Subcutaneous abdominal adipose tissue (tissue), 5 donors: ENCODE measurements at regions not wholly inside any gene's neighbourhood (a gene's known extent, or its start where the extent isn't known, plus 50 kb on each side); places are given as distances from the start of the nearest gene placed in this dataset.
"Not testable (repeated sequence)": the region's sequence is repeated elsewhere in the genome, so short reads cannot be mapped to it uniquely, and the experiment has no call there.

Experiments used
- H3K27ac ChIP-seq: one replicate; pipeline ENCODE4 v1.7.0; 2013; ENCODE audit warnings: low read depth, mild to moderate bottlenecking, inconsistent platforms, low read length, moderate library complexity
- H3K27me3 ChIP-seq, 5 donors: one replicate each; pipeline ENCODE4 v1.7.0; 2013; ENCODE audit warnings: low read length in 5 of 5, inconsistent platforms in 1 of 5; ENCODE audit not compliant: control insufficient read depth in 5 of 5, insufficient read depth in 4 of 5
- H3K36me3 ChIP-seq, 5 donors: one replicate each; pipeline ENCODE4 v1.7.0; 2013; ENCODE audit warnings: low read length in 5 of 5; ENCODE audit not compliant: control insufficient read depth in 5 of 5, insufficient read depth in 5 of 5
- H3K4me1 ChIP-seq, 5 donors: one replicate each; pipeline ENCODE4 v1.7.0; 2013; ENCODE audit warnings: low read length in 5 of 5, mild to moderate bottlenecking in 3 of 5, moderate library complexity in 1 of 5; ENCODE audit not compliant: control insufficient read depth in 5 of 5, insufficient read depth in 5 of 5
- H3K4me3 ChIP-seq, 5 donors: one replicate each; pipeline ENCODE4 v1.7.0; 2013; ENCODE audit warnings: low read length in 5 of 5, low read depth in 1 of 5
- H3K9ac ChIP-seq, 5 donors: one replicate each; pipeline ENCODE4 v1.7.0; 2013; ENCODE audit warnings: low read length in 5 of 5, mild to moderate bottlenecking in 4 of 5, moderate library complexity in 3 of 5
- H3K9me3 ChIP-seq, 5 donors: one replicate each; pipeline ENCODE4 v1.7.0; 2013; ENCODE audit warnings: low read length in 5 of 5; ENCODE audit not compliant: control insufficient read depth in 5 of 5
- donor health status: healthy.
- donor health status: healthy.
- donor health status: healthy.
- donor health status: healthy.
- donor health status: healthy.

GRCh38 chr16:29258946-29259634 lies 147.4 kb downstream of the NPIPB11 start:
- peaks cover 0 to 10% (median 4%) of the 10 kb centered on the region in 5 donors for H3K4me1 ChIP-seq
- H3K9ac ChIP-seq, H3K36me3 ChIP-seq, H3K27ac ChIP-seq, H3K27me3 ChIP-seq, H3K9me3 ChIP-seq, H3K4me3 ChIP-seq: not testable (repeated sequence)

GRCh38 chr16:29257419-29258336 lies 148.8 kb downstream of the NPIPB11 start:
- H3K9me3 ChIP-seq, H3K36me3 ChIP-seq, H3K27ac ChIP-seq, H3K9ac ChIP-seq, H3K27me3 ChIP-seq, H3K4me3 ChIP-seq, H3K4me1 ChIP-seq: not testable (repeated sequence)

- Histone ChIP-seq H3K9me3 (peaks cover 0 to 4% (median 0%) of the 10 kb centered on the region in 5 donors), H3K36me3 (peaks cover 0 to 3% (median 0%) of the 10 kb centered on the region in 5 donors), H3K27ac (no peak overlapping the region), H3K9ac (no peak overlapping the region), H3K4me1 (peaks cover 0 to 5% (median 4%) of the 10 kb centered on the region in 5 donors), H3K4me3 (no peak overlapping the region), H3K27me3 (no peaks in the 10 kb centered on the region)
Measured at GRCh38 chr16:29256501-29256981, 150.0 kb downstream of the NPIPB11 start.

- not testable (repeated sequence) for H3K36me3 ChIP-seq, H3K4me3 ChIP-seq, H3K4me1 ChIP-seq, H3K9ac ChIP-seq, H3K27ac ChIP-seq, H3K27me3 ChIP-seq, H3K9me3 ChIP-seq
Measured at GRCh38 chr16:29255957-29256356, 150.6 kb downstream of the NPIPB11 start.

GRCh38 chr16:29255496-29255796 lies 151.1 kb downstream of the NPIPB11 start:
- not testable (repeated sequence) for H3K9ac ChIP-seq, H3K4me1 ChIP-seq, H3K9me3 ChIP-seq, H3K4me3 ChIP-seq, H3K36me3 ChIP-seq, H3K27me3 ChIP-seq, H3K27ac ChIP-seq

GRCh38 chr16:29254676-29255495 lies 151.6 kb downstream of the NPIPB11 start:
- Histone ChIP-seq H3K27me3 (no peaks in the 10 kb centered on the region), H3K9me3 (peaks cover 0 to 4% (median 0%) of the 10 kb centered on the region in 5 donors), H3K4me1 (peaks cover 0 to 3% (median 0%) of the 10 kb centered on the region in 5 donors), H3K27ac (no peak overlapping the region), H3K9ac (no peak overlapping the region), H3K36me3 (peaks cover 0 to 3% (median 0%) of the 10 kb centered on the region in 5 donors), H3K4me3 (no peak overlapping the region)

GRCh38 chr16:29253716-29254590 lies 152.6 kb downstream of the NPIPB11 start:
- H3K27me3 ChIP-seq, H3K9ac ChIP-seq, H3K4me1 ChIP-seq: not testable (repeated sequence)

GRCh38 chr16:29253066-29253590 lies 153.4 kb downstream of the NPIPB11 start:
- not testable (repeated sequence) for H3K36me3 ChIP-seq, H3K27ac ChIP-seq, H3K27me3 ChIP-seq, H3K4me3 ChIP-seq, H3K9ac ChIP-seq, H3K9me3 ChIP-seq
- H3K4me1 ChIP-seq: peaks cover 5 to 11% (median 9%) of the 10 kb centered on the region in 5 donors

More at GRCh38 chr16:29253716-29254590, 152.6 kb downstream of the NPIPB11 start:
- H3K9me3 ChIP-seq, H3K4me3 ChIP-seq, H3K36me3 ChIP-seq, H3K27ac ChIP-seq: not testable (repeated sequence)

- H3K36me3 ChIP-seq, H3K27me3 ChIP-seq, H3K9ac ChIP-seq, H3K9me3 ChIP-seq, H3K27ac ChIP-seq, H3K4me3 ChIP-seq: not testable (repeated sequence)
- H3K4me1 ChIP-seq: peaks cover 5 to 14% (median 10%) of the 10 kb centered on the region in 5 donors
Measured at GRCh38 chr16:29252311-29252710, 154.2 kb downstream of the NPIPB11 start.
